Fibroblast of lung (primary cell): ENCODE measurements at regions not wholly inside any gene's neighbourhood (a gene's known extent, or its start where the extent isn't known, plus 50 kb on each side); places are given as distances from the start of the nearest gene placed in this dataset.
"Not testable (repeated sequence)": the region's sequence is repeated elsewhere in the genome, so short reads cannot be mapped to it uniquely, and the experiment has no call there.

Experiments
- DNase-seq, 2 donors: peaks; one replicate each; pipeline versions ENCODE4 v3.0.0 to v3.0.0-alpha.2; 2010; ENCODE audit warnings: low read depth in 2 of 2
- H2AFZ ChIP-seq: 2 replicates; pipeline ENCODE4 v1.5.1; 2012; ENCODE audit warnings: low read length, control low read depth, inconsistent platforms
- H3K27ac ChIP-seq: 2 replicates; pipeline ENCODE4 v1.5.1; 2011; ENCODE audit warnings: low read length, control low read depth; ENCODE audit not compliant: insufficient read depth
- H3K27me3 ChIP-seq: 2 replicates; pipeline ENCODE4 v1.5.1; 2011; ENCODE audit warnings: mild to moderate bottlenecking, low read length; ENCODE audit not compliant: control insufficient read depth, insufficient read depth
- H3K36me3 ChIP-seq: 2 replicates; pipeline ENCODE4 v1.5.1; 2011; ENCODE audit warnings: low read length; ENCODE audit not compliant: control insufficient read depth, insufficient read depth
- H3K4me1 ChIP-seq: 2 replicates; pipeline ENCODE4 v1.5.1; 2011; ENCODE audit warnings: low read length; ENCODE audit not compliant: control insufficient read depth, insufficient read depth; ENCODE audit errors: extremely low read depth
- H3K4me2 ChIP-seq: 2 replicates; pipeline ENCODE4 v1.5.1; 2011; ENCODE audit warnings: low read length, control low read depth; ENCODE audit not compliant: insufficient read depth; ENCODE audit errors: extremely low read depth
- H3K4me3 ChIP-seq, 4 experiments: fragments of 200-600 bp in 1 of 4; sonication (generic) in 1 of 4; replicated peaks in 1 of 4; 2 replicates each; pipeline ENCODE4 v1.5.1; 2011 to 2016; ENCODE audit warnings: low read length in 4 of 4, low read depth in 3 of 4, mild to moderate bottlenecking in 3 of 4, control low read depth in 2 of 4, inconsistent platforms in 1 of 4, mixed read lengths in 1 of 4; ENCODE audit not compliant: insufficient read depth in 1 of 4; ENCODE audit errors: control extremely low read depth in 1 of 4
- H3K79me2 ChIP-seq: 2 replicates; pipeline ENCODE4 v1.5.1; 2012; ENCODE audit warnings: mild to moderate bottlenecking, low read length, inconsistent platforms; ENCODE audit not compliant: control insufficient read depth, insufficient read depth
- H3K9ac ChIP-seq: 2 replicates; pipeline ENCODE4 v1.5.1; 2011; ENCODE audit warnings: mild to moderate bottlenecking, low read length, control low read depth; ENCODE audit not compliant: insufficient read depth
- H3K9me3 ChIP-seq: 2 replicates; pipeline ENCODE4 v1.5.1; 2012; ENCODE audit warnings: low read depth, low read length; ENCODE audit not compliant: control insufficient read depth, insufficient read depth
- H4K20me1 ChIP-seq: 2 replicates; pipeline ENCODE4 v1.5.1; 2011; ENCODE audit warnings: low read length; ENCODE audit not compliant: control insufficient read depth, insufficient read depth; ENCODE audit errors: extremely low read depth
- CTCF ChIP-seq, 2 donors: IDR thresholded peaks in 1 of 2; conservative IDR thresholded peaks in 1 of 2; 1 replicate in 1 of 2; 2 replicates in 1 of 2; pipeline ENCODE4 v1.5.1; 2011 to 2012; ENCODE audit warnings: low read length in 2 of 2, control low read depth in 1 of 2, inconsistent platforms in 1 of 2, low read depth in 1 of 2, mild to moderate bottlenecking in 1 of 2
- EZH2 ChIP-seq: IDR thresholded peaks from 2 replicates; pipeline ENCODE4 v1.5.1; 2012; ENCODE audit warnings: low read length, control low read depth, mild to moderate bottlenecking; ENCODE audit errors: missing control alignments

- no peaks in the 10 kb centered on the region for H3K27me3 ChIP-seq
- no peak overlapping the region for H3K4me2 ChIP-seq
- no peaks in the 10 kb centered on the region for H3K79me2 ChIP-seq
- no peak for TF ChIP-seq CTCF (conservative IDR thresholded peaks at IDR 0.05 in 1 of 2, IDR thresholded peaks at IDR 0.05 in 1 of 2; ENCODE audit: low read depth in 1 of 2, low read length in 2 of 2)
- TF ChIP-seq EZH2 = no peak
- no peaks in the 10 kb centered on the region for H3K36me3 ChIP-seq
- H3K9ac ChIP-seq = no peak overlapping the region
- no peak for DNase-seq
- H4K20me1 ChIP-seq = no peaks in the 10 kb centered on the region
- no peak overlapping the region for H3K27ac ChIP-seq
- no peak overlapping the region for H3K4me3 ChIP-seq
- no peaks in the 10 kb centered on the region for H3K4me1 ChIP-seq
- no peaks in the 10 kb centered on the region for H3K9me3 ChIP-seq
- no peak overlapping the region for H2AFZ ChIP-seq
Observed at GRCh38 chr6:18656506-18656905, 269.4 kb downstream of the RNF144B start.

GRCh38 chr6:18659994-18660393, 272.8 kb downstream of the RNF144B start:
- H3K4me3 ChIP-seq, H4K20me1 ChIP-seq, H3K27ac ChIP-seq, H3K9ac ChIP-seq, H3K36me3 ChIP-seq, H3K4me2 ChIP-seq, H3K4me1 ChIP-seq, H3K79me2 ChIP-seq, DNase-seq, H3K27me3 ChIP-seq, H3K9me3 ChIP-seq, H2AFZ ChIP-seq: not testable (repeated sequence)

- Histone ChIP-seq H3K36me3 (no peaks in the 10 kb centered on the region), H2AFZ (no peak overlapping the region), H3K4me2 (no peak overlapping the region), H3K27ac (no peak overlapping the region), H3K9ac (no peak overlapping the region), H3K4me1 (no peaks in the 10 kb centered on the region), H3K9me3 (no peaks in the 10 kb centered on the region), H3K79me2 (no peaks in the 10 kb centered on the region), H4K20me1 (no peaks in the 10 kb centered on the region), H3K27me3 (no peaks in the 10 kb centered on the region), H3K4me3 (no peak overlapping the region)
- DNase-seq = no peak
- no peak for TF ChIP-seq EZH2
- TF ChIP-seq CTCF (conservative IDR thresholded peaks at IDR 0.05 in 1 of 2, IDR thresholded peaks at IDR 0.05 in 1 of 2; ENCODE audit: low read depth in 1 of 2, low read length in 2 of 2) = no peak
Observed at GRCh38 chr6:18663011-18663410, 275.9 kb downstream of the RNF144B start.

- H3K9ac ChIP-seq = no peak overlapping the region
- no peaks in the 10 kb centered on the region for H3K27me3 ChIP-seq
- no peak overlapping the region for H3K27ac ChIP-seq
- H4K20me1 ChIP-seq = no peaks in the 10 kb centered on the region
- H3K79me2 ChIP-seq = no peaks in the 10 kb centered on the region
- H2AFZ ChIP-seq = no peak overlapping the region
- H3K9me3 ChIP-seq = no peaks in the 10 kb centered on the region
- no peak for DNase-seq
- H3K4me3 ChIP-seq = no peak overlapping the region
- no peaks in the 10 kb centered on the region for H3K4me1 ChIP-seq
- H3K36me3 ChIP-seq = no peaks in the 10 kb centered on the region
- TF ChIP-seq CTCF (conservative IDR thresholded peaks at IDR 0.05 in 1 of 2, IDR thresholded peaks at IDR 0.05 in 1 of 2; ENCODE audit: low read depth in 1 of 2, low read length in 2 of 2) (no peak), EZH2 (no peak)
- no peak overlapping the region for H3K4me2 ChIP-seq
Observed at GRCh38 chr6:18664401-18664800, 277.3 kb downstream of the RNF144B start.
